Panc1 (cell line): ENCODE measurements at regions not wholly inside any gene's neighbourhood (a gene's known extent, or its start where the extent isn't known, plus 50 kb on each side); places are given as distances from the start of the nearest gene placed in this dataset.

Source experiments
- ATAC-seq: fragments of 200-7000 bp; cut with Tn5 transposase; 2 replicates; pipeline ENCODE4 v1.9.1; 2020; ENCODE audit warnings: mild to moderate bottlenecking, moderate library complexity
- BruUV-seq: library from RNA; stranded (reverse); fragments of 400-500 nt; replicated peaks from 2 replicates; lab custom pipeline; 2021; lab: Mats Ljungman, UMichigan
- CTCF ChIA-PET: fragments of 300-600 bp; sonication (Branson Sonifier 250); formaldehyde crosslinking; loops from one replicate; lab custom pipeline; 2022; ENCODE audit warnings: antibody characterized with exemption; lab: Charles Lee
- POLR2A ChIA-PET: fragments of 300-600 bp; sonication (Branson Sonifier 250); formaldehyde crosslinking; loops from one replicate; lab custom pipeline; 2022; ENCODE audit warnings: antibody characterized with exemption; lab: Charles Lee
- DNase-seq: peaks from one replicate; pipeline ENCODE4 v3.0.0-alpha.2; 2010; ENCODE audit warnings: low read depth, low spot score
- H3K27ac ChIP-seq: 2 replicates; pipeline ENCODE4 v1.5.1; 2011; ENCODE audit warnings: mild to moderate bottlenecking, low read length, inconsistent platforms
- H3K27me3 ChIP-seq: fragments of 200-500 bp; sonication (Bioruptor generic); 2 replicates; pipeline ENCODE4 v1.6.0; 2014; ENCODE audit warnings: low read length, inconsistent platforms; ENCODE audit not compliant: control insufficient read depth, insufficient read depth
- H3K36me3 ChIP-seq: fragments of 200-500 bp; sonication (Bioruptor generic); 2 replicates; pipeline ENCODE4 v1.5.1; 2014; ENCODE audit warnings: inconsistent platforms, mild to moderate bottlenecking, low read length, moderate library complexity; ENCODE audit not compliant: control insufficient read depth, insufficient read depth
- H3K4me1 ChIP-seq: 2 replicates; pipeline ENCODE4 v1.5.1; 2011; ENCODE audit warnings: inconsistent platforms, mild to moderate bottlenecking, low read length, moderate library complexity; ENCODE audit not compliant: control insufficient read depth, insufficient read depth
- H3K4me3 ChIP-seq, 2 experiments: 2 replicates each; pipeline ENCODE4 v1.5.1; 2011 to 2012; ENCODE audit warnings: low read depth in 2 of 2, low read length in 2 of 2, mild to moderate bottlenecking in 2 of 2, inconsistent platforms in 1 of 2, moderate library complexity in 1 of 2
- H3K9me3 ChIP-seq: fragments of 200-500 bp; sonication (Bioruptor generic); 2 replicates; pipeline ENCODE4 v1.5.1; 2014; ENCODE audit warnings: low read depth, mild to moderate bottlenecking, inconsistent platforms, low read length, moderate library complexity; ENCODE audit not compliant: control insufficient read depth, insufficient read depth
- POLR2AphosphoS5 ChIP-seq: IDR thresholded peaks from 2 replicates; pipeline ENCODE4 v1.6.1; 2012; ENCODE audit warnings: mild to moderate bottlenecking, low read depth, low read length, moderate library complexity
- SIN3A ChIP-seq: IDR thresholded peaks from 2 replicates; pipeline ENCODE4 v1.6.1; 2012; ENCODE audit warnings: low read depth, mild to moderate bottlenecking, low read length, moderate library complexity, borderline replicate concordance; ENCODE audit not compliant: insufficient read depth
- TCF7L2 ChIP-seq: IDR thresholded peaks from 2 replicates; pipeline ENCODE4 v1.6.1; 2011; ENCODE audit warnings: mild to moderate bottlenecking, low read depth, low read length, inconsistent platforms
- in situ Hi-C: cut with HindIII; loops from 2 replicates; pipeline ENCODE4 v1.10.0; 2016; ENCODE audit warnings: low sequenced_read_pairs, low pct_unique_long_range_greater_than_20kb
- intact Hi-C: fragments of 100-400 bp; cut with micrococcal nuclease; formaldehyde crosslinking; loops from one replicate; pipeline ENCODE4 v1.10.0; 2022; ENCODE audit not compliant: unreplicated experiment
- TF ChIP-seq, protein P1 (sequence below): fragments of 450-650 bp; IDR thresholded peaks from 2 replicates; pipeline ENCODE4 v1.5.1; 2017; ENCODE audit warnings: mild to moderate bottlenecking
- TF ChIP-seq, protein P2 (sequence below), 2 experiments: IDR thresholded peaks; 2 replicates each; pipeline ENCODE4 v1.6.1; 2011 to 2012; ENCODE audit warnings: low read depth in 2 of 2, control low read depth in 1 of 2, low read length in 1 of 2, mild to moderate bottlenecking in 1 of 2, moderate library complexity in 1 of 2; ENCODE audit not compliant: insufficient read depth in 1 of 2

DNA sequence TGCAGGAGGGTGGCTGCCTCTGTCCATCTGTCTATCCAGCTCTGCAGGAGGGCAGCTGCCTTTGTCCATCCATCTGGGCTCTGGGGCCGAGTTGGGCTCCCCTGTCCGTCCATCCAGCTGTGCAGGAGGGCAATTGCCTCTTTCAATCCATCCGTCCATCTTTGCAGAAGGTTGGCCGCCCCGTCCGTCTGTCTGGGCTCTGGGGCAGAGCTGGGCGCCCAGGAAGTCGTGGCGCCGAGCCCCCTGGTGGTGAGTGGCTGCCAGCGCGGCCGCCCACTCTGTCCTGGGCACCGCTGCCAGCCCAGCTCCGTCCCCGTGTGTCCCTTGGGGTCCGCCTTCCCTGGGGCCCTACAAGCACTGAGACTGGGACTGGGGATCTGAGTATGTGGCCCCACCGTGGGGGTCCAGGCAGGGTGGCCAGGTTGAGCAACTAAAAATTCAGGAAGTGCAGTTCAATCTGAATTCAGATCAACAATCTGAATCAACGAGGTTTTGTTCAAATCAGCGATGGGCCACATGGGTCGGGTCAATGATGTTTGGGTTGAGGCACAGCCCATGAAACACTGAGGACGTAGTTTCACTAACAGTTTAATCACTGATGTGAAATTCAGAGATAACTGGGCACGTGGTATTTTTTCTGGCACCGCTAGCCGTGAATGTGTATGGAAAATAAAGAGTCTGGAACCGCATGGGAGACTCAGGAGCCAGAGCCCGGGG is 99.1 kb upstream of the ACTRT2 start:
- DNase-seq (no peak), ATAC-seq (peak; percentile 91)
- intact Hi-C loops (loop anchor here (10.0 kb wide), 1 partner anchor 97 kb away; no protein-coding TSS in a partner anchor), in situ Hi-C loops (no loop called here)
- TF ChIP-seq, protein P1, sequence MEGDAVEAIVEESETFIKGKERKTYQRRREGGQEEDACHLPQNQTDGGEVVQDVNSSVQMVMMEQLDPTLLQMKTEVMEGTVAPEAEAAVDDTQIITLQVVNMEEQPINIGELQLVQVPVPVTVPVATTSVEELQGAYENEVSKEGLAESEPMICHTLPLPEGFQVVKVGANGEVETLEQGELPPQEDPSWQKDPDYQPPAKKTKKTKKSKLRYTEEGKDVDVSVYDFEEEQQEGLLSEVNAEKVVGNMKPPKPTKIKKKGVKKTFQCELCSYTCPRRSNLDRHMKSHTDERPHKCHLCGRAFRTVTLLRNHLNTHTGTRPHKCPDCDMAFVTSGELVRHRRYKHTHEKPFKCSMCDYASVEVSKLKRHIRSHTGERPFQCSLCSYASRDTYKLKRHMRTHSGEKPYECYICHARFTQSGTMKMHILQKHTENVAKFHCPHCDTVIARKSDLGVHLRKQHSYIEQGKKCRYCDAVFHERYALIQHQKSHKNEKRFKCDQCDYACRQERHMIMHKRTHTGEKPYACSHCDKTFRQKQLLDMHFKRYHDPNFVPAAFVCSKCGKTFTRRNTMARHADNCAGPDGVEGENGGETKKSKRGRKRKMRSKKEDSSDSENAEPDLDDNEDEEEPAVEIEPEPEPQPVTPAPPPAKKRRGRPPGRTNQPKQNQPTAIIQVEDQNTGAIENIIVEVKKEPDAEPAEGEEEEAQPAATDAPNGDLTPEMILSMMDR, result peak; percentile 93
- TF ChIP-seq TCF7L2 (no peak), POLR2AphosphoS5 (no peak), SIN3A (no peak)
- TF ChIP-seq, protein P2, sequence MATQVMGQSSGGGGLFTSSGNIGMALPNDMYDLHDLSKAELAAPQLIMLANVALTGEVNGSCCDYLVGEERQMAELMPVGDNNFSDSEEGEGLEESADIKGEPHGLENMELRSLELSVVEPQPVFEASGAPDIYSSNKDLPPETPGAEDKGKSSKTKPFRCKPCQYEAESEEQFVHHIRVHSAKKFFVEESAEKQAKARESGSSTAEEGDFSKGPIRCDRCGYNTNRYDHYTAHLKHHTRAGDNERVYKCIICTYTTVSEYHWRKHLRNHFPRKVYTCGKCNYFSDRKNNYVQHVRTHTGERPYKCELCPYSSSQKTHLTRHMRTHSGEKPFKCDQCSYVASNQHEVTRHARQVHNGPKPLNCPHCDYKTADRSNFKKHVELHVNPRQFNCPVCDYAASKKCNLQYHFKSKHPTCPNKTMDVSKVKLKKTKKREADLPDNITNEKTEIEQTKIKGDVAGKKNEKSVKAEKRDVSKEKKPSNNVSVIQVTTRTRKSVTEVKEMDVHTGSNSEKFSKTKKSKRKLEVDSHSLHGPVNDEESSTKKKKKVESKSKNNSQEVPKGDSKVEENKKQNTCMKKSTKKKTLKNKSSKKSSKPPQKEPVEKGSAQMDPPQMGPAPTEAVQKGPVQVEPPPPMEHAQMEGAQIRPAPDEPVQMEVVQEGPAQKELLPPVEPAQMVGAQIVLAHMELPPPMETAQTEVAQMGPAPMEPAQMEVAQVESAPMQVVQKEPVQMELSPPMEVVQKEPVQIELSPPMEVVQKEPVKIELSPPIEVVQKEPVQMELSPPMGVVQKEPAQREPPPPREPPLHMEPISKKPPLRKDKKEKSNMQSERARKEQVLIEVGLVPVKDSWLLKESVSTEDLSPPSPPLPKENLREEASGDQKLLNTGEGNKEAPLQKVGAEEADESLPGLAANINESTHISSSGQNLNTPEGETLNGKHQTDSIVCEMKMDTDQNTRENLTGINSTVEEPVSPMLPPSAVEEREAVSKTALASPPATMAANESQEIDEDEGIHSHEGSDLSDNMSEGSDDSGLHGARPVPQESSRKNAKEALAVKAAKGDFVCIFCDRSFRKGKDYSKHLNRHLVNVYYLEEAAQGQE (IDR thresholded peaks at IDR 0.05; ENCODE audit: insufficient read depth in 1 of 2, low read depth in 2 of 2, low read length in 1 of 2), result no peak
- Histone ChIP-seq H3K4me1 (no peaks in the 10 kb centered on the region), H3K4me3 (no peak overlapping the region), H3K27me3 (peaks cover 3% of the 10 kb centered on the region; the same call in 1 of the 2 replicates), H3K36me3 (no peaks in the 10 kb centered on the region), H3K9me3 (no peaks in the 10 kb centered on the region), H3K27ac (no peak overlapping the region)
- no TSS peak for BruUV-seq
- POLR2A ChIA-PET, result no interaction called here
- CTCF ChIA-PET, result interaction anchor here (0.9 to 1.4 kb wide), 5 partner anchors 10 to 100 kb away, joined by 3 to 7 read pairs (median 3); no protein-coding TSS in a partner anchor

DNA sequence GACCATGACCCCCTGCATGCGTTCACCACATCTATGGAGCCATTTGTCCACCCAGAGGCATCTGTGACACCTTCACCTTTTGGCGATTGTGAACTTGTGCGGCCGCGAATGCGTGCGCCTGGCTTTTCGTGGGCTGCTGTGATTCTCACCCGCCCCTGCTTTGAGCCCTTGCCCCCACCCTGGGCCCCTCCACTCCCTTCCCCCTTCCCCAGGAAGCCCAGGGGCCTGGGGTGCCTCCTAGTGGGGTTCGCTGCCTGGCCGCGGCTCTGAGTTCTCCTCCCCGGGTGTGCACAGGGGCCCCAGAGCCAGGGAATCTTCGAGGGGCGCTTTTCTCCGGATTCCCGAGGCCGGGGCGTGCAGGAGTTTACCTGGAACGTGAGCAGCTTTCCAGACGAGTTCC is 97.9 kb upstream of the ACTRT2 start:
- intact Hi-C loops, result loop anchor here (10.0 kb wide), 1 partner anchor 99 kb away; no protein-coding TSS in a partner anchor
- BruUV-seq, result no TSS peak
- Histone ChIP-seq H3K4me3 (no peak overlapping the region), H3K4me1 (no peaks in the 10 kb centered on the region), H3K36me3 (no peaks in the 10 kb centered on the region), H3K9me3 (no peaks in the 10 kb centered on the region), H3K27me3 (peaks cover 3% of the 10 kb centered on the region; the same call in 1 of the 2 replicates), H3K27ac (no peak overlapping the region)
- no peak for DNase-seq
- ChIA-PET POLR2A (no interaction called here), CTCF (no interaction called here)
- in situ Hi-C loops, result no loop called here
- no peak for ATAC-seq
- TF ChIP-seq, protein P1, result no peak
- TF ChIP-seq, protein P2 (IDR thresholded peaks at IDR 0.05; ENCODE audit: insufficient read depth in 1 of 2, low read depth in 2 of 2, low read length in 1 of 2), result no peak
- no peak for TF ChIP-seq TCF7L2
- no peak for TF ChIP-seq POLR2AphosphoS5
- no peak for TF ChIP-seq SIN3A
